ENCODE measurements at regions not wholly inside any gene's neighbourhood (a gene's known extent, or its start where the extent isn't known, plus 50 kb on each side); places are given as distances from the start of the nearest gene placed in this dataset.

DNA sequence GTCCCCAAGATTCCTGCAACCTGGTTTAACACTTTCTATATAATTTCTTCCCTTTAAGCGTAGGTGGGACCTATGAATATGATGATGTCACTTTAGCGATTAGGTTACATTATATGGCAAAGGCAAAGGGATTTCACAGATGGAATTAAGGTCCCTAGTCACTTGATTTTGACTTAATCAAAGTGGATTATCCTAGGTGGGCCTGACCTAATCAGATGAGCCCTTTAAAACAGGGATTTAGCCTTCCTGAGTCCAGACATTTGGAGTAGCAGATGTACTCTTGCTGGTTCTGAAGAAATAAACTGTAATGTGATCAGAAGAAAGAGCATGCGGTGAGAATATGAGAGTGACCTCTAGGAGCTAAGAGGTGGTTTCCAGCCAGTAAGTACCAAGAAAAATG is 67.8 kb upstream of the LIN7C start:
- TF ChIP-seq CTCF (conservative IDR thresholded peaks at IDR 0.05; ENCODE audit: low read depth, low read length) (no peak), EZH2 (IDR thresholded peaks at IDR 0.05; ENCODE audit: borderline replicate concordance, low read depth, low read length, poor library complexity, severe bottlenecking) (no peak)
